GM19395 (cell line): ENCODE measurements at regions not wholly inside any gene's neighbourhood (a gene's known extent, or its start where the extent isn't known, plus 50 kb on each side); places are given as distances from the start of the nearest gene placed in this dataset.
"Not testable (repeated sequence)": the region's sequence is repeated elsewhere in the genome, so short reads cannot be mapped to it uniquely, and the experiment has no call there.

ENCODE experiments used
- ATAC-seq: cut with Tn5 transposase; IDR thresholded peaks from one replicate; pipeline ENCODE4 v1.9.1; 2021; ENCODE audit warnings: mild to moderate bottlenecking, moderate library complexity; ENCODE audit not compliant: unreplicated experiment

GRCh38 chr16:88328313-88328980 lies 54.3 kb upstream of the ZNF469 start:
- ATAC-seq = no peak

- ATAC-seq = no peak
Observed at GRCh38 chr16:88329726-88330700, 52.7 kb upstream of the ZNF469 start.

- ATAC-seq = no peak
Observed at GRCh38 chr16:88330971-88331890, 51.5 kb upstream of the ZNF469 start.

GRCh38 chr16:88331989-88332920 lies 50.5 kb upstream of the ZNF469 start:
- ATAC-seq = no peak

GRCh38 chr16:88332921-88333825 lies 49.6 kb upstream of the ZNF469 start:
- ATAC-seq = not testable (repeated sequence)
